A673 (cell line): ENCODE measurements at regions not wholly inside any gene's neighbourhood (a gene's known extent, or its start where the extent isn't known, plus 50 kb on each side); places are given as distances from the start of the nearest gene placed in this dataset.

Experiments used
- EZH2 ChIP-seq: fragments of 200-600 bp; sonication (generic); IDR thresholded peaks from 2 replicates; pipeline ENCODE4 v1.6.1; 2017; ENCODE audit warnings: borderline replicate concordance, low read depth, mild to moderate bottlenecking, mixed read lengths, antibody characterized with exemption, low read length; ENCODE audit not compliant: poor library complexity, severe bottlenecking
- TF ChIP-seq, protein P1 (sequence below): fragments of 300-800, 200-600 bp; sonication (generic); conservative IDR thresholded peaks from 2 replicates; pipeline ENCODE4 v1.5.1; 2017; ENCODE audit warnings: low read depth, mild to moderate bottlenecking, antibody characterized with exemption, low read length, moderate library complexity, mixed read lengths

GRCh38 chr11:129704831-129705230 lies 110.8 kb upstream of the TMEM45B start:
- TF ChIP-seq, protein P1, sequence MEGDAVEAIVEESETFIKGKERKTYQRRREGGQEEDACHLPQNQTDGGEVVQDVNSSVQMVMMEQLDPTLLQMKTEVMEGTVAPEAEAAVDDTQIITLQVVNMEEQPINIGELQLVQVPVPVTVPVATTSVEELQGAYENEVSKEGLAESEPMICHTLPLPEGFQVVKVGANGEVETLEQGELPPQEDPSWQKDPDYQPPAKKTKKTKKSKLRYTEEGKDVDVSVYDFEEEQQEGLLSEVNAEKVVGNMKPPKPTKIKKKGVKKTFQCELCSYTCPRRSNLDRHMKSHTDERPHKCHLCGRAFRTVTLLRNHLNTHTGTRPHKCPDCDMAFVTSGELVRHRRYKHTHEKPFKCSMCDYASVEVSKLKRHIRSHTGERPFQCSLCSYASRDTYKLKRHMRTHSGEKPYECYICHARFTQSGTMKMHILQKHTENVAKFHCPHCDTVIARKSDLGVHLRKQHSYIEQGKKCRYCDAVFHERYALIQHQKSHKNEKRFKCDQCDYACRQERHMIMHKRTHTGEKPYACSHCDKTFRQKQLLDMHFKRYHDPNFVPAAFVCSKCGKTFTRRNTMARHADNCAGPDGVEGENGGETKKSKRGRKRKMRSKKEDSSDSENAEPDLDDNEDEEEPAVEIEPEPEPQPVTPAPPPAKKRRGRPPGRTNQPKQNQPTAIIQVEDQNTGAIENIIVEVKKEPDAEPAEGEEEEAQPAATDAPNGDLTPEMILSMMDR, result no peak
- TF ChIP-seq EZH2, result no peak
